NT2/D1 (cell line): ENCODE measurements at regions not wholly inside any gene's neighbourhood (a gene's known extent, or its start where the extent isn't known, plus 50 kb on each side); places are given as distances from the start of the nearest gene placed in this dataset.

Experiments
- DNase-seq: peaks from one replicate; pipeline ENCODE4 v3.0.0-alpha.2; 2011; ENCODE audit warnings: low read depth, low spot score
- H3K27me3 ChIP-seq: 2 replicates; pipeline ENCODE4 v1.6.0; 2011; ENCODE audit warnings: mild to moderate bottlenecking; ENCODE audit not compliant: insufficient read length, insufficient read depth
- H3K36me3 ChIP-seq: 2 replicates; pipeline ENCODE4 v1.6.1; 2011; ENCODE audit warnings: mild to moderate bottlenecking, low read length, mixed read lengths; ENCODE audit not compliant: insufficient read depth, insufficient read length
- H3K4me1 ChIP-seq: 2 replicates; pipeline ENCODE4 v1.5.1; 2011; ENCODE audit not compliant: insufficient read depth, insufficient read length
- H3K4me3 ChIP-seq: 2 replicates; pipeline ENCODE4 v1.5.1; 2011; ENCODE audit warnings: low read depth; ENCODE audit not compliant: insufficient read length
- H3K9ac ChIP-seq: 2 replicates; pipeline ENCODE4 v1.6.0; 2011; ENCODE audit warnings: low read depth; ENCODE audit not compliant: insufficient read length
- H3K9me3 ChIP-seq: 2 replicates; pipeline ENCODE4 v1.5.1; 2011; ENCODE audit warnings: mild to moderate bottlenecking, low read length; ENCODE audit not compliant: insufficient read depth
- SUZ12 ChIP-seq: IDR thresholded peaks from 2 replicates; pipeline ENCODE4 v1.6.1; 2011; ENCODE audit not compliant: insufficient read length, insufficient read depth; ENCODE audit errors: extremely low read depth
- YY1 ChIP-seq: IDR thresholded peaks from 2 replicates; pipeline ENCODE4 v1.6.1; 2011; ENCODE audit not compliant: insufficient read length, insufficient read depth
- ZNF274 ChIP-seq: IDR thresholded peaks from 2 replicates; pipeline ENCODE4 v1.6.1; 2011; ENCODE audit warnings: mild to moderate bottlenecking, low read depth, low read length

GRCh38 chr10:43942096-43942850 lies 293.6 kb upstream of the ZNF32 start:
- DNase-seq: no peak
- Histone ChIP-seq H3K27me3 (no peaks in the 10 kb centered on the region), H3K4me3 (no peak overlapping the region), H3K9ac (no peak overlapping the region), H3K9me3 (no peaks in the 10 kb centered on the region), H3K36me3 (no peaks in the 10 kb centered on the region), H3K4me1 (no peaks in the 10 kb centered on the region)
- no peak for TF ChIP-seq ZNF274
- TF ChIP-seq YY1: no peak
- no peak for TF ChIP-seq SUZ12

- H3K4me3 ChIP-seq: no peak overlapping the region
- no peak for DNase-seq
- TF ChIP-seq YY1 (no peak), ZNF274 (no peak), SUZ12 (no peak)
- H3K4me1 ChIP-seq: no peaks in the 10 kb centered on the region
- no peaks in the 10 kb centered on the region for H3K27me3 ChIP-seq
- no peaks in the 10 kb centered on the region for H3K9me3 ChIP-seq
- H3K36me3 ChIP-seq: no peaks in the 10 kb centered on the region
- H3K9ac ChIP-seq: no peak overlapping the region
Measured at GRCh38 chr10:43940898-43941837, 292.5 kb upstream of the ZNF32 start.

GRCh38 chr10:43939939-43940820 lies 291.5 kb upstream of the ZNF32 start:
- DNase-seq: no peak
- H3K9me3 ChIP-seq: no peaks in the 10 kb centered on the region
- no peak overlapping the region for H3K9ac ChIP-seq
- H3K4me3 ChIP-seq: no peak overlapping the region
- no peaks in the 10 kb centered on the region for H3K4me1 ChIP-seq
- H3K36me3 ChIP-seq: no peaks in the 10 kb centered on the region
- TF ChIP-seq SUZ12 (no peak), YY1 (no peak), ZNF274 (no peak)
- H3K27me3 ChIP-seq: no peaks in the 10 kb centered on the region

- no peaks in the 10 kb centered on the region for H3K9me3 ChIP-seq
- no peaks in the 10 kb centered on the region for H3K27me3 ChIP-seq
- no peak overlapping the region for H3K4me3 ChIP-seq
- no peaks in the 10 kb centered on the region for H3K4me1 ChIP-seq
- DNase-seq: no peak
- no peaks in the 10 kb centered on the region for H3K36me3 ChIP-seq
- no peak overlapping the region for H3K9ac ChIP-seq
- TF ChIP-seq SUZ12: no peak
- no peak for TF ChIP-seq YY1
- no peak for TF ChIP-seq ZNF274
Measured at GRCh38 chr10:43939389-43939938, 290.8 kb upstream of the ZNF32 start.

GRCh38 chr10:43938810-43939209 lies 290.1 kb upstream of the ZNF32 start:
- Histone ChIP-seq H3K9ac (no peak overlapping the region), H3K36me3 (no peaks in the 10 kb centered on the region), H3K9me3 (no peaks in the 10 kb centered on the region), H3K4me1 (no peaks in the 10 kb centered on the region), H3K27me3 (no peaks in the 10 kb centered on the region), H3K4me3 (no peak overlapping the region)
- TF ChIP-seq ZNF274: no peak
- TF ChIP-seq YY1: no peak
- no peak for TF ChIP-seq SUZ12
- DNase-seq: no peak

- TF ChIP-seq YY1 (no peak), SUZ12 (no peak), ZNF274 (no peak)
- no peak for DNase-seq
- no peaks in the 10 kb centered on the region for H3K9me3 ChIP-seq
- H3K9ac ChIP-seq: no peak overlapping the region
- no peak overlapping the region for H3K4me3 ChIP-seq
- no peaks in the 10 kb centered on the region for H3K4me1 ChIP-seq
- H3K36me3 ChIP-seq: no peaks in the 10 kb centered on the region
- no peaks in the 10 kb centered on the region for H3K27me3 ChIP-seq
Measured at GRCh38 chr10:43931308-43931930, 282.7 kb upstream of the ZNF32 start.
